Tibial artery (tissue), 4 donors: ENCODE measurements at regions not wholly inside any gene's neighbourhood (a gene's known extent, or its start where the extent isn't known, plus 50 kb on each side); places are given as distances from the start of the nearest gene placed in this dataset.

Experiments used
- DNase-seq, 2 donors: peaks; one replicate each; pipeline ENCODE4 v3.0.0-alpha.2; 2019
- H3K27ac ChIP-seq, 2 donors: fragments of 200-600 bp; sonication (generic) in 1 of 2; 1 replicate in 1 of 2; 2 replicates in 1 of 2; pipeline ENCODE4 v1.5.1; 2018 to 2019; ENCODE audit warnings: mild to moderate bottlenecking in 1 of 2
- H3K27me3 ChIP-seq, 2 donors: fragments of 200-600 bp; sonication (generic) in 1 of 2; one replicate each; pipeline versions ENCODE4 v1.5.1 to v1.6.0; 2016 to 2019
- H3K36me3 ChIP-seq, 3 donors: fragments of 200-600 bp; sonication (generic) in 2 of 3; one replicate each; pipeline ENCODE4 v1.5.1; 2016 to 2019; ENCODE audit warnings: mild to moderate bottlenecking in 2 of 3
- H3K4me1 ChIP-seq, 4 donors: fragments of 200-600 bp; sonication (generic) in 2 of 4; 1 replicate in 3 of 4; 2 replicates in 1 of 4; pipeline ENCODE4 v1.5.1; 2016 to 2019
- H3K4me3 ChIP-seq, 2 donors: fragments of 200-600 bp; sonication (generic) in 1 of 2; 1 replicate in 1 of 2; 2 replicates in 1 of 2; pipeline ENCODE4 v1.5.1; 2018 to 2019; ENCODE audit warnings: mild to moderate bottlenecking in 2 of 2
- H3K9me3 ChIP-seq, 3 donors: fragments of 200-600 bp; sonication (generic) in 1 of 3; one replicate each; pipeline ENCODE4 v1.5.1; 2016 to 2019
- CTCF ChIP-seq, 2 experiments: fragments of 200-600 bp in 1 of 2; fragments of 450-650 bp in 1 of 2; IDR thresholded peaks; one replicate each; pipeline ENCODE4 v1.5.1; 2017 to 2019; ENCODE audit warnings: antibody characterized with exemption in 2 of 2, mild to moderate bottlenecking in 1 of 2, moderate library complexity in 1 of 2
- intact Hi-C: fragments of 100-400 bp; cut with DNase I; formaldehyde crosslinking; loops from one replicate; pipeline ENCODE4 v1.15.0; 2023; ENCODE audit warnings: low total_unique reads

GRCh38 chr2:65943099-65943786, 491.7 kb upstream of the MEIS1 start:
- DNase-seq, result no peak
- H3K4me1 ChIP-seq, result no peaks in the 10 kb centered on the region
- no peaks in the 10 kb centered on the region for H3K36me3 ChIP-seq
- no peak overlapping the region for H3K27ac ChIP-seq
- intact Hi-C loops, result no loop called here
- H3K9me3 ChIP-seq, result no peaks in the 10 kb centered on the region
- no peak overlapping the region for H3K4me3 ChIP-seq
- TF ChIP-seq CTCF (IDR thresholded peaks at IDR 0.05), result no peak
- H3K27me3 ChIP-seq, result no peaks in the 10 kb centered on the region

GRCh38 chr2:65940856-65941255, 494.1 kb upstream of the MEIS1 start:
- no peak for TF ChIP-seq CTCF (IDR thresholded peaks at IDR 0.05)

GRCh38 chr2:65939687-65940086, 495.2 kb upstream of the MEIS1 start:
- Histone ChIP-seq H3K4me1 (peaks cover 0 to 9% (median 0%) of the 10 kb centered on the region in 4 donors), H3K27ac (no peak overlapping the region), H3K9me3 (no peaks in the 10 kb centered on the region), H3K27me3 (no peaks in the 10 kb centered on the region), H3K36me3 (no peaks in the 10 kb centered on the region), H3K4me3 (no peak overlapping the region)
- TF ChIP-seq CTCF (IDR thresholded peaks at IDR 0.05), result no peak
- intact Hi-C loops, result no loop called here
- no peak for DNase-seq

More at GRCh38 chr2:65940856-65941255, 494.1 kb upstream of the MEIS1 start:
- H3K9me3 ChIP-seq, result no peaks in the 10 kb centered on the region
- no peak overlapping the region for H3K27ac ChIP-seq
- no peak overlapping the region for H3K4me3 ChIP-seq
- H3K4me1 ChIP-seq, result peaks cover 0 to 9% (median 0%) of the 10 kb centered on the region in 4 donors
- no peaks in the 10 kb centered on the region for H3K27me3 ChIP-seq
- intact Hi-C loops, result no loop called here
- H3K36me3 ChIP-seq, result no peaks in the 10 kb centered on the region
- no peak for DNase-seq

GRCh38 chr2:65937379-65938160, 497.4 kb upstream of the MEIS1 start:
- Histone ChIP-seq H3K9me3 (no peaks in the 10 kb centered on the region), H3K27ac (no peak overlapping the region), H3K27me3 (no peaks in the 10 kb centered on the region), H3K36me3 (no peaks in the 10 kb centered on the region), H3K4me3 (no peak overlapping the region), H3K4me1 (peaks cover 0 to 9% (median 0%) of the 10 kb centered on the region in 4 donors)
- no peak for DNase-seq
- TF ChIP-seq CTCF (IDR thresholded peaks at IDR 0.05), result no peak
- intact Hi-C loops, result no loop called here

GRCh38 chr2:65934992-65935629, 499.8 kb upstream of the MEIS1 start:
- Histone ChIP-seq H3K27ac (no peak overlapping the region), H3K4me1 (peaks cover 0 to 9% (median 0%) of the 10 kb centered on the region in 4 donors), H3K4me3 (no peak overlapping the region), H3K27me3 (no peaks in the 10 kb centered on the region), H3K9me3 (no peaks in the 10 kb centered on the region), H3K36me3 (no peaks in the 10 kb centered on the region)
- intact Hi-C loops, result no loop called here
- TF ChIP-seq CTCF (IDR thresholded peaks at IDR 0.05), result no peak
- DNase-seq, result no peak
